ENCODE measurements at regions not wholly inside any gene's neighbourhood (a gene's known extent, or its start where the extent isn't known, plus 50 kb on each side); places are given as distances from the start of the nearest gene placed in this dataset.

- DNase-seq: no peak
Measured at GRCh38 chr1:10897981-10898728, 101.7 kb upstream of the CASZ1 start.

DNA sequence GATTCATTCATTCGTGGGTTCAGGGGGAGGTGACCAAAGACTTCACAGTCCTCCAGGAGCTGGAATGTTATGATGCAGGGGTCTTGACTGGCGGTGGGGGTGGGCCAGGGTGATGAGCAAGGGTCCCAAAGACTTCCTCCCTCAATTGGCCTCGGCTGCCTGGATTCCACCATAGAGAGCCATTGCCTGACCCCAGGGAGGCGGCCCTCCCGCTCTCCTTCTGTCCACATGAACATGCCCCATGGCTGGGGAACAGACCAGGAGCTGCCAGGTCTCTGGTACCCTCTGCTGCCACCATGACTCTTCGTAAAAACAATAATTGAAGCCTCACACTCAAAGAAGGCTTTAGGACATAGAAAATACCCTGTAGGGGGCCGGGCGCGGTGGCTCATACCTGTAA lies 102.5 kb upstream of the CASZ1 start:
- no peak for DNase-seq

- DNase-seq: no peak
Measured at GRCh38 chr1:10899490-10900250, 103.2 kb upstream of the CASZ1 start.

DNA sequence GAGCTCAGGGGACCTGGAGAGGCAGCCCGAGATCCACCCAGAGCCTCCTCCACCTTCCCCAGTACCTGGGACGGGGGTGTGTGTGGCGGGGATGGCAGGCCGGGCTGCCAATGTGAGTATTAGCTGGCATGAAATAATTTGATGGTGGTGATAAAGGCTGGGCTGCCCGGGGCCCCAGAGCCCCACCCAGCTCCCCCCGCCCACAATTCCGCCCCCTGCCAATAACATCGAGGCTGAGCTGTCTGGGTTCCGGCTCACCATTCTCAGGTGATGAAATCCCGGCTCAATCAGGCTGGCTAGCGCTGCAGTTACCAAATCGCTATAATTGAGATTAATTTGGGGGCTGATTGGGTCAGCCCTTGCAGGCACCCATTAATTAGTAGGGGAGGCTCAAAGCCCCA lies 103.8 kb upstream of the CASZ1 start:
- peak; percentile 56 for DNase-seq

- DNase-seq: no peak
Measured at GRCh38 chr1:10900691-10901090, 104.2 kb upstream of the CASZ1 start.

GRCh38 chr1:10901091-10901890 lies 104.8 kb upstream of the CASZ1 start:
- peak; percentile 48 for DNase-seq

DNA sequence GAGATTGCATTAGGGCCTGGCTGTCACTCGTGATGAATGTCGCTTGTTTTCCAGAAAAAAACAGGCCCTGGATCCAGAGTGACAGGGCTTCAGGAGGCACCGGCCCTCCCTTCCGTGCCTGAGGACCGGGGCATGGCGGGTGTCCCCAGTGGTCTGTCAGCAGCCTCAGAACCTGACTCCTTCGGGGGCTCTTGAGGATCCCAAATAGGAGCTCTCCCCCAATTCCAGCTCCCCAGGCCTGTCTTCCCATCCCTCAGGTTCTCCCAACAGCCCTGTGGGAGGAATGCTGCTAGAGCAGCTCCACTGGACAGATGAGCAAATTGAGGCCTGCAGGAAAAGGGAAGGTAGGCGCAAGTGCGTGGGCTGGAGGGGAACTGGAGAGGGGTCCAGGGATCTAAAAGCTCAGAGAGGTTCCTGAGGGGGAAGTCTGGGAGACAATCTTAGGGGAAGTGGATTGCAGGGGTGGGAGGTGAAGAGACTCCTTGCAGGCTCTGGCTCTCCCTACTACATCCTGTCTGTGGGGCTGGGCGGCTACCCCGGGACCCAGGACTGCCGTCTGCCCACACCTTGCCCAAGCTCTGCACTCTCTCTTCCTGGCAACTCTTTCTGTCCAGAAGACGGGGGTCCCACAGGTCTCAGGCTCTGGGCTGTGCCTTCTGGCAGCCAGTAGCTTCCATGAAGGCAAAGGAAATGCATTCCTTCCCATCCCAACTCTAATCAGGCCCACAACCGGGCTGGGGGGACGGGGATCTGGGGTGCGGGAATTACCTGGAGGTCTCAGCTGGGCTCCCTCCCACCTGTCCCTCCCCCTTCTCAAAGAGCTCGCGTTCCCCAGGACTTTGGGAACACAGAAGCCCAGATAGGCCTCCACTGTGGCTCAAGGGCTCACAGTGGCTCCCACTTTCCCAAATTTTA lies 105.7 kb upstream of the CASZ1 start:
- no peak for DNase-seq

- no peak for DNase-seq
Measured at GRCh38 chr1:10903421-10903820, 107.0 kb upstream of the CASZ1 start.

GRCh38 chr1:10903821-10904220 lies 107.4 kb upstream of the CASZ1 start:
- no peak for DNase-seq

- DNase-seq: no peak
Measured at GRCh38 chr1:10904396-10905358, 107.8 kb upstream of the TARDBP start.

- DNase-seq: no peak
Measured at GRCh38 chr1:10905841-10906655, 106.4 kb upstream of the TARDBP start.

GRCh38 chr1:10906866-10907519 lies 105.5 kb upstream of the TARDBP start:
- no peak for DNase-seq

DNA sequence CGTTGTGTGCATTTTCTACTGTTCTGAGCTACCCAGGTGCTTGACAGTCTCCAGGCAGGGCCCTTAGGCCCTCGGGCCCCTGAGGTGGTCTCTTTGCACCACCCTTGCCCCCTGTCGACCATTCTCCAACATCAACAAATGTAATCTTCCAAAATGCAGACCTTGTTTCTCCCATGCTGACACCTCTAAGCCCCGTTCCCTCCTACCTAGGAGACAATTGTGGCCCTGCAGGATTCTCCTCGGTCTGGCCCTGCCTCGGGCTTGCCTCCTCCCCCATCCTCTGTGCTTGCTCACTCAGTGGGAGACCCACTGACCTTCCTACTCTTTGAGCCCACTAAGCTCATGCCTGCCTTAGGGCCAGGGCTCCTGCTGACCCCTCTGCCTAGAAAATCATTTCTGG lies 104.2 kb upstream of the TARDBP start:
- no peak for DNase-seq

DNA sequence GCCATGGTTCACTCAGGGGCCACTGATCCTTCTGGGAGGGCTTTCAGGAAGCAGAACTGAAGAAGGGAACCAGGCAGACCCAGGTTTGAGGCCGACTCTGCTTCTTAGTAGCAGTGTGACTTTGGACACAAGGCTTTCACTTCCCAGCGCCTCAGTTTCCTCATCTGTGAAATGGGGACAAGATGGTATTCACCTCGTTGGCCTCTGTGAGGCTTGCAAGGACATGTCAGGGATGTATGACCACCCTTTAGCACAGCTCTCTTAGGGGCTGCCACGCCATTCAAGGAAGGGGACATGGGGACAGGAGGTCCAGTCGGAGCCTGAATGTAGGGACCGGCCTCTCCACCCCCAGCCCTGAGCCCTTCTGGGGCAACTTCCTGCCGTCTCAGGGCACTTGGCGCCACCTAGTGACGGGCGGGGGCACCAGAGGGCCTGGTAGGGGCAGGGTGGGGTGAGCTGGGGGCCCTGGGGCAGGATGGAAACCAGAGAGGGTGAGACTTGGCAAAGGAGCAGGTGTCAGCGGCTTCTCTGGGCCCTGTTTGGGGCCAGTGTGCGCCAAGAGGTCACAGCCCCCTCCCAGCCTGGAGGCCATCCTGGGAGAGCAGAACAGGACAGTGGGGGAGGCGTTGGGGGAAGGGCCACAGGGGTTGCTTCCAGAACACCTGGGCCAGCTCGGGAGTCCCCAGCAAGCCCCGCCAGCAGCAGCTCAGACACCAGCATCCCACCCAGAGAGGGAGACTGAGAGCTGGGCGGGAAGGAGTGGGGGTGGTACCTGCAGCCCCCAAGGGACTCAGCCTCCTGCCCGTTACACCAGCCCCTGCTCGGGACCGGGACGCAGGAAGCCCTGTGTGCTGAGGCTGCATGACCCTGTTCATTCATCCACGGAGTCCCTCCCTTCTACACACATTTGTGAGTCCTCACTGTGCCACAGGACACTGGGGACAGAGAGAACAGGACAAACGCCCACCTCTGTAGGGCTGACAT lies 102.5 kb upstream of the TARDBP start:
- DNase-seq: peak; percentile 50

- DNase-seq: no peak
Measured at GRCh38 chr1:10910681-10911489, 101.6 kb upstream of the TARDBP start.

- DNase-seq: no peak
Measured at GRCh38 chr1:10911490-10912166, 100.8 kb upstream of the TARDBP start.

DNA sequence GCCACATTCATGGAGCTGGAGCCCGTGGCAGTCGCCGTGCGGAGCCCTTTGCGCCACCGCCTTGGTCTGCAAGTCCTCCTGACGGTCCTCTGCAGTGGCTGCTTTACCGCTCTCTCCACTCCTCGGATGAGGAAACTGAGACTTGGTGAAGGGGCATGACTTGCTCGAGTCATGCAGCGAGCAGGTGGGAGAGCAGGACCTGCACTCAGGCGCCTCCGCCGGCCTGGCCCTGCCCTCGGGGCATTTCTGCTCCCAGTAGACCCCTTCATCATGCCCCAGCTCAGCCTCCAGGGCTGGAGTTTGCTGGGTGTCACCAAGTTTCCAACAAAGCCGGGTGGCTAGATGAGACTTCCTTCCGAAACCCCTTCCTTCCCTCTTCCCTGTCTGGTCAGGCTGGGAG lies 100.0 kb upstream of the TARDBP start:
- no peak for DNase-seq
